Parathyroid adenoma (tissue), 2 donors: ENCODE measurements at regions not wholly inside any gene's neighbourhood (a gene's known extent, or its start where the extent isn't known, plus 50 kb on each side); places are given as distances from the start of the nearest gene placed in this dataset.

Experiments used
- H2AFZ ChIP-seq: fragments of 300-600 bp; sonication (generic); one replicate; pipeline ENCODE4 v1.7.0; 2017; ENCODE audit warnings: antibody characterized with exemption, mild to moderate bottlenecking
- H3K27ac ChIP-seq: fragments of 300-600 bp; sonication (generic); one replicate; pipeline ENCODE4 v1.7.0; 2017
- H3K27me3 ChIP-seq: fragments of 300-600 bp; sonication (generic); one replicate; pipeline ENCODE4 v1.7.0; 2017; ENCODE audit warnings: low read length; ENCODE audit not compliant: control insufficient read depth, insufficient read depth
- H3K36me3 ChIP-seq: fragments of 300-600 bp; sonication (generic); one replicate; pipeline ENCODE4 v1.7.0; 2017; ENCODE audit warnings: low read length; ENCODE audit not compliant: control insufficient read depth, insufficient read depth
- H3K4me1 ChIP-seq: fragments of 300-600 bp; sonication (generic); one replicate; pipeline ENCODE4 v1.7.0; 2017; ENCODE audit warnings: control low read depth
- H3K4me2 ChIP-seq: fragments of 300-600 bp; sonication (generic); one replicate; pipeline ENCODE4 v1.7.0; 2017; ENCODE audit warnings: low read length
- H3K4me3 ChIP-seq: fragments of 300-600 bp; sonication (generic); one replicate; pipeline ENCODE4 v1.7.0; 2017; ENCODE audit warnings: low read depth, low read length
- H3K79me2 ChIP-seq: fragments of 300-600 bp; sonication (generic); one replicate; pipeline ENCODE4 v1.7.0; 2017; ENCODE audit warnings: control low read depth
- H3K9ac ChIP-seq: fragments of 300-600 bp; sonication (generic); one replicate; pipeline ENCODE4 v1.7.0; 2017; ENCODE audit warnings: mild to moderate bottlenecking
- H3K9me3 ChIP-seq: fragments of 300-600 bp; sonication (generic); one replicate; pipeline ENCODE4 v1.7.0; 2017; ENCODE audit warnings: low read length; ENCODE audit not compliant: control insufficient read depth
- TF ChIP-seq, protein P1 (sequence below): fragments of 300-600 bp; sonication (generic); IDR thresholded peaks from one replicate; pipeline ENCODE4 v1.7.0; 2017; ENCODE audit warnings: antibody characterized with exemption, mild to moderate bottlenecking
- donor health status: primary hyperparathyroidism.

DNA sequence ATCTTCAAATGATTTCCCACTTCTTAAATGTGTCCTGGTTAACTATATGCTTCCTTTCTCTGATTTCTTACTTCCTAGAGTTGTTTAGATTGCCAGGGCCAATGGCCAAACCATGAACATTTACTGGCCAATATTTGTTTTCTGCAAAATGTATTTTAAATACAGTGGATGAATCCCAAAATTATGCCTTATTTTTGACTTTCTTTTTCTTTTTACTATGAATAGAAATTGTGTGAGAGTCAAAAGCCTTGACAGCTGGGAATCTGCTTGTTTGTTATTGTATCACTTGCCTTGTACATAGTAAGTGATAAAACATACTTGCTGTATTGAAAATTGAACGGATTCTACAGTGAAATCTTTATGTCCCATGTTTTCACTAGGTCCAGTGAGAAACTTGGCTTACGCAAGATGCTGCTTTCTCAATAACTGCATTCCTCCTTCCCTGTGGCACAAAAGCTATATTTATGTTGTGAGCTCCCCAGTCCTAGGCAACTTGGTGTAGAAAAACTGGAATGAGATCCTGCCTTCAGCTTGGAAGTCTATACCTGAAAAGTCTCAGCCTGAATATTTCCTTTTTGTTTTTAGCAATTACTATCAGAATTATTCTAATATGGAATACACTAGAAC, 295.2 kb downstream of the EPHA7 start:
- TF ChIP-seq, protein P1, sequence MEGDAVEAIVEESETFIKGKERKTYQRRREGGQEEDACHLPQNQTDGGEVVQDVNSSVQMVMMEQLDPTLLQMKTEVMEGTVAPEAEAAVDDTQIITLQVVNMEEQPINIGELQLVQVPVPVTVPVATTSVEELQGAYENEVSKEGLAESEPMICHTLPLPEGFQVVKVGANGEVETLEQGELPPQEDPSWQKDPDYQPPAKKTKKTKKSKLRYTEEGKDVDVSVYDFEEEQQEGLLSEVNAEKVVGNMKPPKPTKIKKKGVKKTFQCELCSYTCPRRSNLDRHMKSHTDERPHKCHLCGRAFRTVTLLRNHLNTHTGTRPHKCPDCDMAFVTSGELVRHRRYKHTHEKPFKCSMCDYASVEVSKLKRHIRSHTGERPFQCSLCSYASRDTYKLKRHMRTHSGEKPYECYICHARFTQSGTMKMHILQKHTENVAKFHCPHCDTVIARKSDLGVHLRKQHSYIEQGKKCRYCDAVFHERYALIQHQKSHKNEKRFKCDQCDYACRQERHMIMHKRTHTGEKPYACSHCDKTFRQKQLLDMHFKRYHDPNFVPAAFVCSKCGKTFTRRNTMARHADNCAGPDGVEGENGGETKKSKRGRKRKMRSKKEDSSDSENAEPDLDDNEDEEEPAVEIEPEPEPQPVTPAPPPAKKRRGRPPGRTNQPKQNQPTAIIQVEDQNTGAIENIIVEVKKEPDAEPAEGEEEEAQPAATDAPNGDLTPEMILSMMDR: no peak
- H3K4me2 ChIP-seq: no peak overlapping the region
- H3K27ac ChIP-seq: peak overlapping the region; percentile 40
- no peak overlapping the region for H3K4me3 ChIP-seq
- no peaks in the 10 kb centered on the region for H3K27me3 ChIP-seq
- peaks cover 2% of the 10 kb centered on the region for H3K9me3 ChIP-seq
- no peaks in the 10 kb centered on the region for H3K79me2 ChIP-seq
- H3K36me3 ChIP-seq: no peaks in the 10 kb centered on the region
- H3K9ac ChIP-seq: no peak overlapping the region
- peaks cover 5% of the 10 kb centered on the region for H3K4me1 ChIP-seq
- H2AFZ ChIP-seq: peak overlapping the region; percentile 45

DNA sequence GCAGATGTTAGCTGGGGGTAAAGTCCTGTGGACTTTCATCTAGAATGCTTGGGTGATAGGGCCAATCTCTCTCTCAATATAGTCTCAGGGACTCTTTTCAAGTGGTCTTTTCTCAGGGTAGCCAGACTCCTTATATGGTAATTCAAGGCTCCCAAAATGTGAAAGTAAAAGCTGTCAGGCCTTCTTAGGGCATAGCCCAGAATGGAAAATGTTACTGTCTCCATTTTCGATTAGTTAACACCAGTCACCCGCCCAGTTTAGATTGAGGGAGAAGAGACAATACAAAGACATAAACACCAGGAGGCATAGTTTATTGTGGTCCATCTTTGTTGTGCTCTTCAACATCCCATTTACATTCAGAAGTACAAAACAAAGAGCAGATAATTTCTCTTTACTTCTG, 295.8 kb downstream of the EPHA7 start:
- Histone ChIP-seq H3K79me2 (no peaks in the 10 kb centered on the region), H3K4me2 (no peak overlapping the region), H3K27me3 (no peaks in the 10 kb centered on the region), H2AFZ (peak overlapping the region; percentile 45), H3K36me3 (no peaks in the 10 kb centered on the region), H3K9me3 (peaks cover 2% of the 10 kb centered on the region), H3K4me3 (no peak overlapping the region), H3K4me1 (peaks cover 5% of the 10 kb centered on the region), H3K27ac (peak overlapping the region; percentile 40), H3K9ac (no peak overlapping the region)
- TF ChIP-seq, protein P1: peak; percentile 9

DNA sequence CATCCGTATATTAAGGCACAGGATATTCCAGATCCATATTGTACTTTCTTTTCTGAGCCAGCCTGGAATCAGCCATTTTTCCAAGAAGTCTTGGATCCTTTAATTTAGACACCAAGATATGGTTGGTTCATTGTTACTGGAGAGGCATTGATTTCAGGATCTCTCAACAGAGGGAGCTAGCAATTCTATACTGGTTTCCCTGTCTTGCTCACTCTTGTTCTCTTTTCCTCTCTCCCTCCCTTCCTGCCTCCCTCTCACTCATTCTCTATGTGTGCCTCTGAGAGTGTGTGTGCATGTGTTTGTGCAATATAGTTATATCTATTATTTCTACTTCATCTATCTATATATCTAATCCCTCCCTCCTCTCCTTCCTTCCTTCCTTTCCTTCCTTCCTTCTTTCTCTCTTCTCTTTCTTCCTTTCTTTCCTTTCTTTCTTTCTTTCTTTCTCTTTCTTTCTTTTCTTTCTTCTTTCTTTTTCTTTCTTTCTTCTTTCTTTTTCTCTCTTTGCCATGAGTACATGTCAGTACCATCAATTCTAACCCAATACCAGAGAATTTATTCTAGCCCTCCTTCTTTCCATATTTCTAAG, 299.1 kb downstream of the EPHA7 start:
- Histone ChIP-seq H3K4me2 (no peak overlapping the region), H3K27ac (no peak overlapping the region), H3K36me3 (no peaks in the 10 kb centered on the region), H3K4me3 (no peak overlapping the region), H2AFZ (peak overlapping the region; percentile 12), H3K9me3 (no peaks in the 10 kb centered on the region), H3K79me2 (no peaks in the 10 kb centered on the region), H3K27me3 (no peaks in the 10 kb centered on the region), H3K9ac (no peak overlapping the region), H3K4me1 (peaks cover 16% of the 10 kb centered on the region)
- TF ChIP-seq, protein P1: no peak

DNA sequence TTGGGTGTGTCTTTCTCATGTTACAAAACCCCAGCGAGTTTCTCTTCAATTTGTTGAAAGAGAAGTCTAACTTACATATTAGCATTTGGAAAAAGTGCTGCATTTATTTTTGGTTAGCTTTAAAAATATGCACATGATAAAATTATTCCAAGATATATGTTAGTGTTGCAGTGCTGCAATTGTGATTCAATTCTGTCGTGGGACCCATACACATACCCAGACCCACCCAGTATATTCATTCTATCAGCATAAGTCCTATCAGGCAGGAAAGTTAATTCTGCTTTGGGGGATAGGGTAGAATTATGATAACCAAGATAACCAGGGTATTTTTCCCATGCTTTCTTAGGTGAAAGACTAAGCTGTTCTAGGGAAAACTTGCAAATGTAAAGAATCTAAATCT, 313.5 kb downstream of the EPHA7 start:
- Histone ChIP-seq H3K9me3 (no peaks in the 10 kb centered on the region), H3K27ac (peak overlapping the region; percentile 97)

More for the DNA sequence above, 313.5 kb downstream of the EPHA7 start:
- Histone ChIP-seq H3K79me2 (no peaks in the 10 kb centered on the region), H3K4me1 (peaks cover 43% of the 10 kb centered on the region), H3K4me3 (no peak overlapping the region), H3K4me2 (no peak overlapping the region), H2AFZ (peak overlapping the region; percentile 59), H3K36me3 (no peaks in the 10 kb centered on the region), H3K9ac (no peak overlapping the region), H3K27me3 (no peaks in the 10 kb centered on the region)
- TF ChIP-seq, protein P1: no peak
